Panc1 (cell line): ENCODE measurements at regions not wholly inside any gene's neighbourhood (a gene's known extent, or its start where the extent isn't known, plus 50 kb on each side); places are given as distances from the start of the nearest gene placed in this dataset.

Experiments used
- ATAC-seq: fragments of 200-7000 bp; cut with Tn5 transposase; 2 replicates; pipeline ENCODE4 v1.9.1; 2020; ENCODE audit warnings: mild to moderate bottlenecking, moderate library complexity
- BruUV-seq: library from RNA; stranded (reverse); fragments of 400-500 nt; replicated peaks from 2 replicates; lab custom pipeline; 2021; lab: Mats Ljungman, UMichigan
- CTCF ChIA-PET: fragments of 300-600 bp; sonication (Branson Sonifier 250); formaldehyde crosslinking; loops from one replicate; lab custom pipeline; 2022; ENCODE audit warnings: antibody characterized with exemption; lab: Charles Lee
- POLR2A ChIA-PET: fragments of 300-600 bp; sonication (Branson Sonifier 250); formaldehyde crosslinking; loops from one replicate; lab custom pipeline; 2022; ENCODE audit warnings: antibody characterized with exemption; lab: Charles Lee
- DNase-seq: peaks from one replicate; pipeline ENCODE4 v3.0.0-alpha.2; 2010; ENCODE audit warnings: low read depth, low spot score
- H3K27ac ChIP-seq: 2 replicates; pipeline ENCODE4 v1.5.1; 2011; ENCODE audit warnings: mild to moderate bottlenecking, low read length, inconsistent platforms
- H3K27me3 ChIP-seq: fragments of 200-500 bp; sonication (Bioruptor generic); 2 replicates; pipeline ENCODE4 v1.6.0; 2014; ENCODE audit warnings: low read length, inconsistent platforms; ENCODE audit not compliant: control insufficient read depth, insufficient read depth
- H3K36me3 ChIP-seq: fragments of 200-500 bp; sonication (Bioruptor generic); 2 replicates; pipeline ENCODE4 v1.5.1; 2014; ENCODE audit warnings: inconsistent platforms, mild to moderate bottlenecking, low read length, moderate library complexity; ENCODE audit not compliant: control insufficient read depth, insufficient read depth
- H3K4me1 ChIP-seq: 2 replicates; pipeline ENCODE4 v1.5.1; 2011; ENCODE audit warnings: inconsistent platforms, mild to moderate bottlenecking, low read length, moderate library complexity; ENCODE audit not compliant: control insufficient read depth, insufficient read depth
- H3K4me3 ChIP-seq, 2 experiments: 2 replicates each; pipeline ENCODE4 v1.5.1; 2011 to 2012; ENCODE audit warnings: low read depth in 2 of 2, low read length in 2 of 2, mild to moderate bottlenecking in 2 of 2, inconsistent platforms in 1 of 2, moderate library complexity in 1 of 2
- H3K9me3 ChIP-seq: fragments of 200-500 bp; sonication (Bioruptor generic); 2 replicates; pipeline ENCODE4 v1.5.1; 2014; ENCODE audit warnings: low read depth, mild to moderate bottlenecking, inconsistent platforms, low read length, moderate library complexity; ENCODE audit not compliant: control insufficient read depth, insufficient read depth
- CTCF ChIP-seq: fragments of 450-650 bp; IDR thresholded peaks from 2 replicates; pipeline ENCODE4 v1.5.1; 2017; ENCODE audit warnings: mild to moderate bottlenecking
- POLR2AphosphoS5 ChIP-seq: IDR thresholded peaks from 2 replicates; pipeline ENCODE4 v1.6.1; 2012; ENCODE audit warnings: mild to moderate bottlenecking, low read depth, low read length, moderate library complexity
- SIN3A ChIP-seq: IDR thresholded peaks from 2 replicates; pipeline ENCODE4 v1.6.1; 2012; ENCODE audit warnings: low read depth, mild to moderate bottlenecking, low read length, moderate library complexity, borderline replicate concordance; ENCODE audit not compliant: insufficient read depth
- TCF7L2 ChIP-seq: IDR thresholded peaks from 2 replicates; pipeline ENCODE4 v1.6.1; 2011; ENCODE audit warnings: mild to moderate bottlenecking, low read depth, low read length, inconsistent platforms
- in situ Hi-C: cut with HindIII; loops from 2 replicates; pipeline ENCODE4 v1.10.0; 2016; ENCODE audit warnings: low sequenced_read_pairs, low pct_unique_long_range_greater_than_20kb
- intact Hi-C: fragments of 100-400 bp; cut with micrococcal nuclease; formaldehyde crosslinking; loops from one replicate; pipeline ENCODE4 v1.10.0; 2022; ENCODE audit not compliant: unreplicated experiment
- TF ChIP-seq, protein P1 (sequence below), 2 experiments: IDR thresholded peaks; 2 replicates each; pipeline ENCODE4 v1.6.1; 2011 to 2012; ENCODE audit warnings: low read depth in 2 of 2, control low read depth in 1 of 2, low read length in 1 of 2, mild to moderate bottlenecking in 1 of 2, moderate library complexity in 1 of 2; ENCODE audit not compliant: insufficient read depth in 1 of 2

GRCh38 chr20:40323361-40323794, 365.7 kb downstream of the MAFB start:
- no TSS peak for BruUV-seq
- ATAC-seq (no peak), DNase-seq (no peak)
- Histone ChIP-seq H3K27me3 (no peaks in the 10 kb centered on the region), H3K36me3 (no peaks in the 10 kb centered on the region), H3K27ac (no peak overlapping the region), H3K9me3 (no peaks in the 10 kb centered on the region), H3K4me3 (no peak overlapping the region), H3K4me1 (no peaks in the 10 kb centered on the region)
- ChIA-PET POLR2A (no interaction called here), CTCF (no interaction called here)
- TF ChIP-seq CTCF (no peak), SIN3A (no peak), POLR2AphosphoS5 (no peak), TCF7L2 (no peak)
- TF ChIP-seq, protein P1, sequence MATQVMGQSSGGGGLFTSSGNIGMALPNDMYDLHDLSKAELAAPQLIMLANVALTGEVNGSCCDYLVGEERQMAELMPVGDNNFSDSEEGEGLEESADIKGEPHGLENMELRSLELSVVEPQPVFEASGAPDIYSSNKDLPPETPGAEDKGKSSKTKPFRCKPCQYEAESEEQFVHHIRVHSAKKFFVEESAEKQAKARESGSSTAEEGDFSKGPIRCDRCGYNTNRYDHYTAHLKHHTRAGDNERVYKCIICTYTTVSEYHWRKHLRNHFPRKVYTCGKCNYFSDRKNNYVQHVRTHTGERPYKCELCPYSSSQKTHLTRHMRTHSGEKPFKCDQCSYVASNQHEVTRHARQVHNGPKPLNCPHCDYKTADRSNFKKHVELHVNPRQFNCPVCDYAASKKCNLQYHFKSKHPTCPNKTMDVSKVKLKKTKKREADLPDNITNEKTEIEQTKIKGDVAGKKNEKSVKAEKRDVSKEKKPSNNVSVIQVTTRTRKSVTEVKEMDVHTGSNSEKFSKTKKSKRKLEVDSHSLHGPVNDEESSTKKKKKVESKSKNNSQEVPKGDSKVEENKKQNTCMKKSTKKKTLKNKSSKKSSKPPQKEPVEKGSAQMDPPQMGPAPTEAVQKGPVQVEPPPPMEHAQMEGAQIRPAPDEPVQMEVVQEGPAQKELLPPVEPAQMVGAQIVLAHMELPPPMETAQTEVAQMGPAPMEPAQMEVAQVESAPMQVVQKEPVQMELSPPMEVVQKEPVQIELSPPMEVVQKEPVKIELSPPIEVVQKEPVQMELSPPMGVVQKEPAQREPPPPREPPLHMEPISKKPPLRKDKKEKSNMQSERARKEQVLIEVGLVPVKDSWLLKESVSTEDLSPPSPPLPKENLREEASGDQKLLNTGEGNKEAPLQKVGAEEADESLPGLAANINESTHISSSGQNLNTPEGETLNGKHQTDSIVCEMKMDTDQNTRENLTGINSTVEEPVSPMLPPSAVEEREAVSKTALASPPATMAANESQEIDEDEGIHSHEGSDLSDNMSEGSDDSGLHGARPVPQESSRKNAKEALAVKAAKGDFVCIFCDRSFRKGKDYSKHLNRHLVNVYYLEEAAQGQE (IDR thresholded peaks at IDR 0.05; ENCODE audit: insufficient read depth in 1 of 2, low read depth in 2 of 2, low read length in 1 of 2) = no peak
- intact Hi-C loops = no loop called here
- in situ Hi-C loops = no loop called here

DNA sequence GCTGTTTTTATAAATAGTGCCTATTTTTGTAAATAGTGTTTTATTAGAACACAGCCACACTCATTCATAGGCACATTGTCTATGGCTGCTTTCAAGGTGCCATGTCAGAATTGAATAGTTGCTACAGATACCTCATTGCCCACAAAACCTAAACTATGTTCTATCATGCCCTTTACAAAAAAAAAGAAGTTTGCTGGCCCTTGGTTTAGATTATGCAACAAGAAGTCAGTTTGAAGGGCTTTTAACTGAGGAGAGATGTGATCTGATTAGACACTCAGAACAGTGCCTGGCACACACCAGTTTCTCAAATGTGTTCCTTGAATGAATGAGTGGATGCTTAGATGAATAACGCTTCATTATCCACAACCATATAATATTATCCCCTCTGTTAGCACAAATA, 366.1 kb downstream of the MAFB start:
- POLR2A ChIA-PET = no interaction called here
- intact Hi-C loops (no loop called here), in situ Hi-C loops (no loop called here)
- Histone ChIP-seq H3K27ac (no peak overlapping the region), H3K4me1 (no peaks in the 10 kb centered on the region), H3K36me3 (no peaks in the 10 kb centered on the region), H3K4me3 (no peak overlapping the region), H3K9me3 (no peaks in the 10 kb centered on the region), H3K27me3 (no peaks in the 10 kb centered on the region)
- no TSS peak for BruUV-seq
- DNase-seq (no peak), ATAC-seq (no peak)
- CTCF ChIA-PET = no interaction called here
- no peak for TF ChIP-seq SIN3A
- TF ChIP-seq, protein P1 (IDR thresholded peaks at IDR 0.05; ENCODE audit: insufficient read depth in 1 of 2, low read depth in 2 of 2, low read length in 1 of 2) = no peak
- TF ChIP-seq CTCF = no peak
- TF ChIP-seq TCF7L2 = no peak
- no peak for TF ChIP-seq POLR2AphosphoS5
